ENCODE measurements at regions not wholly inside any gene's neighbourhood (a gene's known extent, or its start where the extent isn't known, plus 50 kb on each side); places are given as distances from the start of the nearest gene placed in this dataset.

DNA sequence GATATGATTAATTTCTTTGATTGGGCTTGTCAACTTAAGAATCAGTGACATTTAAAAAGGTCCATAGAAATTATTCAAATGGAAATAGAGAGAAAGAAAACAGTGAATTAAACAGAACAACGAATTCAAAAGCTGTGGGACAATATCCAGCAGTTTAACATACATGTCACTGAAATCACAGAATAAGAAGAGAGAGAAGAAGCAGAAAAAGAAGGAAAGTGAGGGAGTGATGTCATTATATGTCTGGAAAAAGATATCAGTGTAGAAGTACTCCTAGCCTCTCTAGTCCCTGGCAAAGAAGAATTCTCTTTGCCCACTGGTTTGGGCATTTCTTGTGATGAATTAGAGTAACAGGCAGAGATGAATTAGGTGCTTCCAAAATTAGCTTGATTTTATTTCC, 109.2 kb upstream of the ABCA1 start:
- TF ChIP-seq, protein P1, sequence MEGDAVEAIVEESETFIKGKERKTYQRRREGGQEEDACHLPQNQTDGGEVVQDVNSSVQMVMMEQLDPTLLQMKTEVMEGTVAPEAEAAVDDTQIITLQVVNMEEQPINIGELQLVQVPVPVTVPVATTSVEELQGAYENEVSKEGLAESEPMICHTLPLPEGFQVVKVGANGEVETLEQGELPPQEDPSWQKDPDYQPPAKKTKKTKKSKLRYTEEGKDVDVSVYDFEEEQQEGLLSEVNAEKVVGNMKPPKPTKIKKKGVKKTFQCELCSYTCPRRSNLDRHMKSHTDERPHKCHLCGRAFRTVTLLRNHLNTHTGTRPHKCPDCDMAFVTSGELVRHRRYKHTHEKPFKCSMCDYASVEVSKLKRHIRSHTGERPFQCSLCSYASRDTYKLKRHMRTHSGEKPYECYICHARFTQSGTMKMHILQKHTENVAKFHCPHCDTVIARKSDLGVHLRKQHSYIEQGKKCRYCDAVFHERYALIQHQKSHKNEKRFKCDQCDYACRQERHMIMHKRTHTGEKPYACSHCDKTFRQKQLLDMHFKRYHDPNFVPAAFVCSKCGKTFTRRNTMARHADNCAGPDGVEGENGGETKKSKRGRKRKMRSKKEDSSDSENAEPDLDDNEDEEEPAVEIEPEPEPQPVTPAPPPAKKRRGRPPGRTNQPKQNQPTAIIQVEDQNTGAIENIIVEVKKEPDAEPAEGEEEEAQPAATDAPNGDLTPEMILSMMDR (IDR thresholded peaks at IDR 0.05): no peak
- TF ChIP-seq POLR2A (IDR thresholded peaks at IDR 0.05): no peak

Data from heart left ventricle (tissue), 13 donors.